Epithelial cell of esophagus (primary cell): ENCODE measurements at regions not wholly inside any gene's neighbourhood (a gene's known extent, or its start where the extent isn't known, plus 50 kb on each side); places are given as distances from the start of the nearest gene placed in this dataset.

Source experiments
- DNase-seq: peaks from one replicate; pipeline ENCODE4 v3.0.0; 2010; ENCODE audit warnings: low read depth
- H3K4me3 ChIP-seq: 2 replicates; pipeline ENCODE4 v1.5.1; 2011; ENCODE audit warnings: mild to moderate bottlenecking, low read length, control low read depth
- CTCF ChIP-seq: IDR thresholded peaks from 2 replicates; pipeline ENCODE4 v1.5.1; 2011; ENCODE audit warnings: low read depth, mild to moderate bottlenecking, low read length, control low read depth, inconsistent platforms; ENCODE audit not compliant: insufficient read depth; ENCODE audit errors: missing control alignments

- no peak for TF ChIP-seq CTCF
- DNase-seq, result no peak
- H3K4me3 ChIP-seq, result no peak overlapping the region
Measured at GRCh38 chr12:107369679-107370078, 276.3 kb upstream of the CRY1 start.

- DNase-seq, result peak; percentile 76
- no peak for TF ChIP-seq CTCF
- no peak overlapping the region for H3K4me3 ChIP-seq
Measured at GRCh38 chr12:107372229-107372658, 278.9 kb upstream of the CRY1 start.

GRCh38 chr12:107373238-107373809 lies 280.0 kb upstream of the CRY1 start:
- DNase-seq, result no peak
- no peak overlapping the region for H3K4me3 ChIP-seq
- TF ChIP-seq CTCF, result no peak

- TF ChIP-seq CTCF, result no peak
- DNase-seq, result no peak
Measured at GRCh38 chr12:107374161-107374840, 281.0 kb upstream of the CRY1 start.

GRCh38 chr12:107375231-107375630 lies 281.9 kb upstream of the CRY1 start:
- DNase-seq, result no peak
- H3K4me3 ChIP-seq, result no peak overlapping the region
- no peak for TF ChIP-seq CTCF

More at GRCh38 chr12:107374161-107374840, 281.0 kb upstream of the CRY1 start:
- H3K4me3 ChIP-seq, result no peak overlapping the region

GRCh38 chr12:107377596-107378385 lies 284.4 kb upstream of the CRY1 start:
- no peak overlapping the region for H3K4me3 ChIP-seq
- DNase-seq, result no peak
- TF ChIP-seq CTCF, result no peak
